H1 (cell line): ENCODE measurements at regions not wholly inside any gene's neighbourhood (a gene's known extent, or its start where the extent isn't known, plus 50 kb on each side); places are given as distances from the start of the nearest gene placed in this dataset.
A peak's percentile ranks its signal among the peaks of the same experiment; 100 is the strongest.

Source experiments
- CTCF ChIA-PET: fragments of 300-600 bp; sonication (Branson Sonifier 250); formaldehyde crosslinking; loops from one replicate; lab custom pipeline; 2021; ENCODE audit not compliant: partially characterized antibody; lab: Charles Lee
- POLR2A ChIA-PET: fragments of 300-600 bp; sonication (Branson Sonifier 250); formaldehyde crosslinking; loops from one replicate; lab custom pipeline; 2021; ENCODE audit warnings: inconsistent platforms; ENCODE audit not compliant: partially characterized antibody; lab: Charles Lee
- DNase-seq, 2 experiments: peaks; one replicate each; pipeline versions ENCODE4 v3.0.0 to v3.0.0-alpha.2; 2010 to 2022; ENCODE audit warnings: low spot score in 2 of 2, low read depth in 1 of 2, mixed read lengths in 1 of 2
- FAIRE-seq: peaks from 2 replicates; lab custom pipeline; 2011; peaks lifted over from hg19 to GRCh38; lab: Jason Lieb, UNC
- H2AFZ ChIP-seq: 2 replicates; pipeline ENCODE4 v1.8.1; 2012; ENCODE audit warnings: low read length, inconsistent platforms
- H2AK5ac ChIP-seq: 2 replicates; pipeline ENCODE4 v1.6.1; 2013; ENCODE audit warnings: low read depth, low read length
- H2BK120ac ChIP-seq: replicated peaks from 2 replicates; pipeline ENCODE3; 2013; ENCODE audit warnings: low read depth, low read length, inconsistent platforms
- H2BK12ac ChIP-seq: 2 replicates; pipeline ENCODE4 v1.6.1; 2013; ENCODE audit warnings: low read depth, low read length
- H2BK15ac ChIP-seq: 2 replicates; pipeline ENCODE4 v1.6.1; 2013; ENCODE audit warnings: low read length
- H2BK20ac ChIP-seq: 2 replicates; pipeline ENCODE4 v1.6.1; 2013; ENCODE audit warnings: low read length
- H2BK5ac ChIP-seq: 2 replicates; pipeline ENCODE4 v1.6.1; 2013; ENCODE audit warnings: low read depth, low read length
- H3K14ac ChIP-seq: 2 replicates; pipeline ENCODE4 v1.6.1; 2013; ENCODE audit warnings: inconsistent platforms; ENCODE audit not compliant: insufficient read length
- H3K18ac ChIP-seq: 2 replicates; pipeline ENCODE4 v1.6.1; 2013; ENCODE audit warnings: low read length; ENCODE audit errors: extremely low read depth
- H3K23ac ChIP-seq: 2 replicates; pipeline ENCODE4 v1.6.1; 2013; ENCODE audit warnings: inconsistent platforms; ENCODE audit not compliant: insufficient read length
- H3K23me2 ChIP-seq: 2 replicates; pipeline ENCODE4 v1.6.1; 2013; ENCODE audit warnings: low read depth, low read length
- H3K27ac ChIP-seq: 2 replicates; pipeline ENCODE4 v1.6.1; 2011; ENCODE audit warnings: low read depth, low read length, inconsistent platforms
- H3K27me3 ChIP-seq, 4 experiments: replicated peaks in 1 of 4; 1 replicate in 1 of 4; 2 replicates in 3 of 4; pipeline versions ENCODE4 v1.6.1 to v1.8.1; 2011 to 2013; ENCODE audit warnings: low read length in 3 of 4, mild to moderate bottlenecking in 3 of 4, inconsistent platforms in 2 of 4, mixed read lengths in 2 of 4, moderate library complexity in 1 of 4; ENCODE audit not compliant: control insufficient read depth in 3 of 4, insufficient read depth in 3 of 4; ENCODE audit errors: extremely low read depth in 1 of 4
- H3K36me3 ChIP-seq, 4 experiments: 2 replicates each; pipeline versions ENCODE4 v1.6.1 to v1.8.1; 2011 to 2013; ENCODE audit warnings: mild to moderate bottlenecking in 4 of 4, low read length in 3 of 4, moderate library complexity in 2 of 4, control low read depth in 1 of 4, inconsistent platforms in 1 of 4; ENCODE audit not compliant: insufficient read depth in 4 of 4, control insufficient read depth in 2 of 4
- H3K4ac ChIP-seq: replicated peaks from 2 replicates; pipeline ENCODE3; 2013; ENCODE audit warnings: low read length, low read depth, mixed read lengths, inconsistent platforms; ENCODE audit not compliant: insufficient read length
- H3K4me1 ChIP-seq, 4 experiments: replicated peaks in 1 of 4; 1 replicate in 1 of 4; 2 replicates in 3 of 4; pipeline versions ENCODE4 v1.6.1 to v1.8.1; 2011 to 2013; ENCODE audit warnings: low read length in 3 of 4, inconsistent platforms in 2 of 4, mixed read lengths in 1 of 4; ENCODE audit not compliant: insufficient read depth in 4 of 4, control insufficient read depth in 3 of 4
- H3K4me2 ChIP-seq, 2 experiments: 2 replicates each; pipeline versions ENCODE4 v1.6.1 to v1.8.1; 2011 to 2013; ENCODE audit warnings: low read depth in 2 of 2, low read length in 2 of 2, control low read depth in 1 of 2, inconsistent platforms in 1 of 2, mild to moderate bottlenecking in 1 of 2; ENCODE audit not compliant: insufficient read depth in 1 of 2
- H3K4me3 ChIP-seq, 4 experiments: fragments of 200-600, 300-600 bp in 1 of 4; sonication (generic), shearing (Covaris generic), sonication (Bioruptor Twin) in 1 of 4; 2 replicates each; pipeline versions ENCODE4 v1.5.1 to v1.8.1; 2011 to 2016; ENCODE audit warnings: low read length in 4 of 4, low read depth in 3 of 4, control low read depth in 2 of 4, inconsistent platforms in 2 of 4, mild to moderate bottlenecking in 2 of 4, mixed read lengths in 1 of 4, moderate library complexity in 1 of 4; ENCODE audit not compliant: insufficient read depth in 2 of 4; ENCODE audit errors: extremely low read depth in 1 of 4
- H3K56ac ChIP-seq: replicated peaks from 2 replicates; pipeline ENCODE3; 2013; ENCODE audit warnings: low read depth, mild to moderate bottlenecking, mixed read lengths, low read length, inconsistent platforms; ENCODE audit not compliant: insufficient read length
- H3K79me1 ChIP-seq: 2 replicates; pipeline ENCODE4 v1.6.1; 2013; ENCODE audit warnings: low read depth, low read length, control low read depth
- H3K79me2 ChIP-seq, 2 experiments: 2 replicates each; pipeline versions ENCODE4 v1.6.1 to v1.8.1; 2012 to 2013; ENCODE audit warnings: low read length in 2 of 2, mild to moderate bottlenecking in 2 of 2, inconsistent platforms in 1 of 2; ENCODE audit not compliant: insufficient read depth in 2 of 2, control insufficient read depth in 1 of 2
- H3K9ac ChIP-seq, 4 experiments: replicated peaks in 1 of 4; 1 replicate in 1 of 4; 2 replicates in 3 of 4; pipeline versions ENCODE4 v1.6.1 to v1.8.1; 2011 to 2013; ENCODE audit warnings: low read depth in 3 of 4, low read length in 3 of 4, control low read depth in 2 of 4, mild to moderate bottlenecking in 2 of 4, moderate library complexity in 2 of 4, inconsistent platforms in 1 of 4; ENCODE audit errors: extremely low read depth in 1 of 4
- H3K9me3 ChIP-seq, 2 experiments: 2 replicates each; pipeline versions ENCODE4 v1.6.1 to v1.8.1; 2012 to 2013; ENCODE audit warnings: mild to moderate bottlenecking in 2 of 2, moderate library complexity in 2 of 2, control low read depth in 1 of 2, inconsistent platforms in 1 of 2, low read depth in 1 of 2, low read length in 1 of 2, mixed read lengths in 1 of 2; ENCODE audit not compliant: insufficient read depth in 2 of 2
- H4K20me1 ChIP-seq, 2 experiments: replicated peaks in 1 of 2; 2 replicates each; pipeline versions ENCODE3 to v1.8.1; 2011 to 2013; ENCODE audit warnings: inconsistent platforms in 2 of 2, low read length in 2 of 2, mild to moderate bottlenecking in 1 of 2; ENCODE audit not compliant: insufficient read depth in 2 of 2, control insufficient read depth in 1 of 2
- H4K5ac ChIP-seq: 2 replicates; pipeline ENCODE4 v1.6.1; 2013; ENCODE audit warnings: low read length, low read depth, mixed read lengths, inconsistent platforms; ENCODE audit not compliant: insufficient read length
- H4K8ac ChIP-seq: 2 replicates; pipeline ENCODE4 v1.8.0; 2013; ENCODE audit warnings: mild to moderate bottlenecking, moderate library complexity, low read length, inconsistent platforms; ENCODE audit not compliant: insufficient read depth; ENCODE audit errors: extremely low read depth
- H4K91ac ChIP-seq: replicated peaks from 2 replicates; pipeline ENCODE3; 2013; ENCODE audit warnings: low read length, mixed read lengths, inconsistent platforms; ENCODE audit not compliant: insufficient read length
- BACH1 ChIP-seq: IDR thresholded peaks from 2 replicates; pipeline ENCODE4 v1.6.1; 2012; ENCODE audit warnings: low read length, improper control_type of control experiment
- BCL11A ChIP-seq, 2 experiments: IDR thresholded peaks; one replicate each; pipeline ENCODE4 v1.6.1; 2011; ENCODE audit warnings: low read depth in 2 of 2, low read length in 2 of 2, mild to moderate bottlenecking in 2 of 2
- CREB1 ChIP-seq: IDR thresholded peaks from 2 replicates; pipeline ENCODE4 v1.6.1; 2012; ENCODE audit warnings: inconsistent platforms
- CTBP2 ChIP-seq: IDR thresholded peaks from 2 replicates; pipeline ENCODE4 v1.7.0; 2011; ENCODE audit warnings: borderline replicate concordance, mild to moderate bottlenecking, moderate library complexity, mixed read lengths, low read length; ENCODE audit not compliant: insufficient read depth, insufficient read length
- EZH2 ChIP-seq: fragments of 200-600 bp; sonication (generic); IDR thresholded peaks from 2 replicates; pipeline ENCODE4 v1.7.1; 2012; ENCODE audit warnings: low read depth, mild to moderate bottlenecking, moderate library complexity, low read length, inconsistent platforms; ENCODE audit not compliant: severe bottlenecking
- GTF2F1 ChIP-seq: IDR thresholded peaks from 2 replicates; pipeline ENCODE4 v1.6.1; 2012; ENCODE audit warnings: low read depth, low read length, improper control_type of control experiment, borderline replicate concordance
- KDM1A ChIP-seq: fragments of 200-600, 300-600 bp; sonication (generic); IDR thresholded peaks from 2 replicates; pipeline ENCODE4 v1.7.1; 2016; ENCODE audit warnings: mild to moderate bottlenecking, low read length, borderline replicate concordance
- POU5F1 ChIP-seq: IDR thresholded peaks from 2 replicates; pipeline ENCODE4 v1.6.1; 2011; ENCODE audit warnings: low read depth, mild to moderate bottlenecking, low read length, moderate library complexity
- SIX5 ChIP-seq: IDR thresholded peaks from 2 replicates; pipeline ENCODE4 v1.6.1; 2011; ENCODE audit warnings: mild to moderate bottlenecking, low read depth, low read length
- SRF ChIP-seq: IDR thresholded peaks from 2 replicates; pipeline ENCODE4 v1.6.1; 2011; ENCODE audit warnings: mild to moderate bottlenecking, low read depth, low read length, moderate library complexity
- TBP ChIP-seq: IDR thresholded peaks from 2 replicates; pipeline ENCODE4 v1.6.1; 2011; ENCODE audit warnings: low read depth, low read length, improper control_type of control experiment
- YY1 ChIP-seq: IDR thresholded peaks from 2 replicates; pipeline ENCODE4 v1.6.1; 2011; ENCODE audit warnings: low read depth, mild to moderate bottlenecking, low read length
- WGBS, 2 experiments: shearing (Covaris generic) in 1 of 2; methylation state at CpG; one replicate each; pipeline versions ENCODE4 v1.1.6 to v1.1.7; 2013 to 2015; ENCODE audit warnings: low lambda C conversion rate in 2 of 2, mixed read lengths in 2 of 2, inconsistent platforms in 1 of 2, low coverage in 1 of 2, missing lambda C conversion rate in 1 of 2; ENCODE audit not compliant: insufficient replicate concordance in 2 of 2, insufficient coverage in 1 of 2, insufficient read length in 1 of 2; ENCODE audit errors: extremely low coverage in 1 of 2, missing lambda C conversion rate in 1 of 2; 5-methylcytosine and 5-hydroxymethylcytosine counted together
- TF ChIP-seq, protein P1 (sequence below), 3 experiments: IDR thresholded peaks; 1 replicate in 2 of 3; 2 replicates in 1 of 3; pipeline versions ENCODE4 v1.5.1 to v1.6.1; 2011; ENCODE audit warnings: low read length in 3 of 3, mild to moderate bottlenecking in 3 of 3, inconsistent platforms in 2 of 3, low read depth in 1 of 3, moderate library complexity in 1 of 3; ENCODE audit not compliant: insufficient read depth in 1 of 3; ENCODE audit errors: control extremely low read depth in 1 of 3

DNA sequence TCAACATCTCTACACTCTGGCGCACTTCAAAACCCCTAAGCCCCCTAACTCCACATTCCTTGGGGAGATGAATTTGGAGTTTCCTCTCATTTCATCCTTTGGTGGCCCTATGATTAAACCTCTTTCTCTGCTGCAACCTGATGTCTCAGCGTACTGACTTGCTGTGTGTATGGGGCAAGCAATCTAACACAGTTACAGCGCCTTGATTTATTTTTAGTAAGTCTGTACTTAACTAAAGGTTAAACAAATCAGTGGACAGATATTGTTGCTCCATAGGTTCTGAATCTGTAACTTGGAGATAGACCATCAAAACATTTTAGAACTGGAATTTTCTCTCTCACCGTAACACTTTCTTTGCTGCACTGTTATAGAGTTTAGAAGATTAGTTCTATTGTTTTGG, 452.8 kb downstream of the IRX1 start:
- H2BK15ac ChIP-seq, result no peak overlapping the region
- no peak overlapping the region for H3K18ac ChIP-seq
- TF ChIP-seq GTF2F1 (no peak), SIX5 (no peak), CTBP2 (no peak), POU5F1 (no peak), KDM1A (no peak), BCL11A (IDR thresholded peaks at IDR 0.05; ENCODE audit: low read depth in 2 of 2, low read length in 2 of 2) (no peak), BACH1 (no peak), TBP (no peak), CREB1 (no peak), EZH2 (no peak), YY1 (no peak), SRF (no peak)
- TF ChIP-seq, protein P1, sequence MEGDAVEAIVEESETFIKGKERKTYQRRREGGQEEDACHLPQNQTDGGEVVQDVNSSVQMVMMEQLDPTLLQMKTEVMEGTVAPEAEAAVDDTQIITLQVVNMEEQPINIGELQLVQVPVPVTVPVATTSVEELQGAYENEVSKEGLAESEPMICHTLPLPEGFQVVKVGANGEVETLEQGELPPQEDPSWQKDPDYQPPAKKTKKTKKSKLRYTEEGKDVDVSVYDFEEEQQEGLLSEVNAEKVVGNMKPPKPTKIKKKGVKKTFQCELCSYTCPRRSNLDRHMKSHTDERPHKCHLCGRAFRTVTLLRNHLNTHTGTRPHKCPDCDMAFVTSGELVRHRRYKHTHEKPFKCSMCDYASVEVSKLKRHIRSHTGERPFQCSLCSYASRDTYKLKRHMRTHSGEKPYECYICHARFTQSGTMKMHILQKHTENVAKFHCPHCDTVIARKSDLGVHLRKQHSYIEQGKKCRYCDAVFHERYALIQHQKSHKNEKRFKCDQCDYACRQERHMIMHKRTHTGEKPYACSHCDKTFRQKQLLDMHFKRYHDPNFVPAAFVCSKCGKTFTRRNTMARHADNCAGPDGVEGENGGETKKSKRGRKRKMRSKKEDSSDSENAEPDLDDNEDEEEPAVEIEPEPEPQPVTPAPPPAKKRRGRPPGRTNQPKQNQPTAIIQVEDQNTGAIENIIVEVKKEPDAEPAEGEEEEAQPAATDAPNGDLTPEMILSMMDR (IDR thresholded peaks at IDR 0.05; ENCODE audit: control extremely low read depth in 1 of 3, insufficient read depth in 1 of 3, low read depth in 1 of 3, low read length in 3 of 3), result no peak
- ChIA-PET POLR2A (no interaction called here), CTCF (no interaction called here)
- H3K4ac ChIP-seq, result no peak overlapping the region
- no peak overlapping the region for H3K56ac ChIP-seq
- DNase-seq, result no peak
- H3K9me3 ChIP-seq, result no peaks in the 10 kb centered on the region
- no peak overlapping the region for H2BK120ac ChIP-seq
- H2BK5ac ChIP-seq, result no peak overlapping the region
- H3K36me3 ChIP-seq, result no peaks in the 10 kb centered on the region
- no peak overlapping the region for H3K4me2 ChIP-seq
- no peaks in the 10 kb centered on the region for H3K23me2 ChIP-seq
- no peak overlapping the region for H3K23ac ChIP-seq
- H3K27me3 ChIP-seq, result no peaks in the 10 kb centered on the region
- H2BK20ac ChIP-seq, result no peak overlapping the region
- WGBS, 2 experiments, result 62% methylated on average over 4 of the region's 4 CpGs; no CpG with 5 or more reads in 1 of the 2 experiments
- H2AFZ ChIP-seq, result peak overlapping the region; percentile 25; the same call in 1 of the 2 replicates
- no peak overlapping the region for H2AK5ac ChIP-seq
- H3K79me2 ChIP-seq, result no peaks in the 10 kb centered on the region
- no peak overlapping the region for H4K5ac ChIP-seq
- H3K4me3 ChIP-seq, result no peak overlapping the region
- no peaks in the 10 kb centered on the region for H4K20me1 ChIP-seq
- H4K8ac ChIP-seq, result no peak overlapping the region
- no peak overlapping the region for H3K14ac ChIP-seq
- no peaks in the 10 kb centered on the region for H3K79me1 ChIP-seq
- H3K4me1 ChIP-seq, result no peaks in the 10 kb centered on the region
- H4K91ac ChIP-seq, result no peak overlapping the region
- H2BK12ac ChIP-seq, result no peak overlapping the region
- no peak for FAIRE-seq
- no peak overlapping the region for H3K27ac ChIP-seq
- no peak overlapping the region for H3K9ac ChIP-seq
